Left lung (tissue), 4 donors: ENCODE measurements at regions not wholly inside any gene's neighbourhood (a gene's known extent, or its start where the extent isn't known, plus 50 kb on each side); places are given as distances from the start of the nearest gene placed in this dataset.
"Not testable (repeated sequence)": the region's sequence is repeated elsewhere in the genome, so short reads cannot be mapped to it uniquely, and the experiment has no call there.

ENCODE experiments used
- ATAC-seq: fragments of 200-7000 bp; cut with Tn5 transposase; one replicate; pipeline ENCODE4 v1.9.1; 2020; ENCODE audit warnings: moderate library complexity
- DNase-seq, 4 donors: peaks; one replicate each; pipeline ENCODE4 v3.0.0-alpha.2; 2013 to 2020
- H3K27ac ChIP-seq, 2 donors: fragments of 200-600 bp; sonication (generic) in 1 of 2; one replicate each; pipeline versions ENCODE4 v1.5.0 to v1.8.0; 2020 to 2021
- H3K27me3 ChIP-seq, 2 donors: fragments of 200-600 bp; sonication (generic) in 1 of 2; one replicate each; pipeline versions ENCODE4 v1.5.0 to v1.8.0; 2020 to 2021
- H3K36me3 ChIP-seq, 2 donors: fragments of 200-600 bp; sonication (generic) in 1 of 2; one replicate each; pipeline versions ENCODE4 v1.5.0 to v1.8.0; 2020 to 2021
- H3K4me1 ChIP-seq, 2 donors: fragments of 200-600 bp; one replicate each; pipeline ENCODE4 v1.8.0; 2021
- H3K4me3 ChIP-seq, 2 donors: fragments of 200-600 bp; sonication (generic) in 1 of 2; one replicate each; pipeline versions ENCODE4 v1.5.0 to v1.8.0; 2020 to 2021; ENCODE audit warnings: mild to moderate bottlenecking in 1 of 2
- H3K9me3 ChIP-seq, 2 donors: fragments of 200-600 bp; sonication (generic) in 1 of 2; one replicate each; pipeline versions ENCODE4 v1.5.0 to v1.8.0; 2020 to 2021
- CTCF ChIP-seq, 2 donors: fragments of 200-600 bp; sonication (generic) in 1 of 2; IDR thresholded peaks; one replicate each; pipeline versions ENCODE4 v1.5.0 to v1.8.0; 2021; ENCODE audit warnings: antibody characterized with exemption in 2 of 2
- intact Hi-C, 2 donors: fragments of 100-400 bp; cut with DNase I; formaldehyde crosslinking; loops; one replicate each; pipeline versions ENCODE4 v1.11.2 to v1.14.2; 2022
- donor health status: DM: no; HTN: yes; CAD: no.
- donor health status: DM: no; HTN: no; CAD: no.

- DNase-seq (no peak), ATAC-seq (no peak)
- Histone ChIP-seq H3K9me3 (peaks cover 0 to 3% of the 10 kb centered on the region in 2 donors), H3K4me3 (no peak overlapping the region), H3K4me1 (no peaks in the 10 kb centered on the region), H3K27ac (no peak overlapping the region), H3K36me3 (no peaks in the 10 kb centered on the region), H3K27me3 (no peaks in the 10 kb centered on the region)
- TF ChIP-seq CTCF (IDR thresholded peaks at IDR 0.05) = no peak
- intact Hi-C loops = no loop called here
Measured at GRCh38 chr1:189211742-189212141, 1265.9 kb downstream of the BRINP3 start.

GRCh38 chr1:189212606-189213005, 1265.1 kb downstream of the BRINP3 start:
- no peaks in the 10 kb centered on the region for H3K36me3 ChIP-seq
- no peaks in the 10 kb centered on the region for H3K4me1 ChIP-seq
- no peak overlapping the region for H3K27ac ChIP-seq
- peaks cover 0 to 3% of the 10 kb centered on the region in 2 donors for H3K9me3 ChIP-seq
- intact Hi-C loops = no loop called here
- TF ChIP-seq CTCF (IDR thresholded peaks at IDR 0.05) = no peak
- H3K4me3 ChIP-seq = no peak overlapping the region
- H3K27me3 ChIP-seq = no peaks in the 10 kb centered on the region
- ATAC-seq = no peak
- DNase-seq = no peak

- Histone ChIP-seq H3K4me1 (no peaks in the 10 kb centered on the region), H3K9me3 (no peaks in the 10 kb centered on the region), H3K36me3 (no peaks in the 10 kb centered on the region), H3K4me3 (no peak overlapping the region), H3K27ac (no peak overlapping the region), H3K27me3 (no peaks in the 10 kb centered on the region)
- no peak for TF ChIP-seq CTCF (IDR thresholded peaks at IDR 0.05)
- intact Hi-C loops = no loop called here
- ATAC-seq (no peak), DNase-seq (no peak)
Measured at GRCh38 chr1:189216886-189217285, 1260.8 kb downstream of the BRINP3 start.

GRCh38 chr1:189217646-189218045, 1260.0 kb downstream of the BRINP3 start:
- H3K4me3 ChIP-seq = no peak overlapping the region
- H3K36me3 ChIP-seq = no peaks in the 10 kb centered on the region
- no peak for TF ChIP-seq CTCF (IDR thresholded peaks at IDR 0.05)
- H3K27me3 ChIP-seq = no peaks in the 10 kb centered on the region
- DNase-seq (no peak), ATAC-seq (no peak)
- intact Hi-C loops = no loop called here
- no peaks in the 10 kb centered on the region for H3K4me1 ChIP-seq
- H3K9me3 ChIP-seq = no peaks in the 10 kb centered on the region
- H3K27ac ChIP-seq = no peak overlapping the region

GRCh38 chr1:189220750-189221149, 1256.9 kb downstream of the BRINP3 start:
- peaks cover 0 to 4% of the 10 kb centered on the region in 2 donors for H3K9me3 ChIP-seq
- DNase-seq (no peak), ATAC-seq (no peak)
- no peak for TF ChIP-seq CTCF (IDR thresholded peaks at IDR 0.05)
- H3K27ac ChIP-seq = no peak overlapping the region
- H3K4me3 ChIP-seq = no peak overlapping the region
- intact Hi-C loops = no loop called here
- H3K27me3 ChIP-seq = no peaks in the 10 kb centered on the region
- no peaks in the 10 kb centered on the region for H3K36me3 ChIP-seq
- no peaks in the 10 kb centered on the region for H3K4me1 ChIP-seq

- ATAC-seq, H3K36me3 ChIP-seq: not testable (repeated sequence)
Measured at GRCh38 chr1:189225794-189226145, 1251.9 kb downstream of the BRINP3 start.

More at GRCh38 chr1:189225794-189226145, 1251.9 kb downstream of the BRINP3 start:
- intact Hi-C loops, H3K27ac ChIP-seq, H3K4me1 ChIP-seq, H3K27me3 ChIP-seq, H3K4me3 ChIP-seq: not testable (repeated sequence)
- peaks cover 0 to 17% of the 10 kb centered on the region in 2 donors for H3K9me3 ChIP-seq
- DNase-seq = peak in 1 of 4 donors; percentile 62
